Upper lobe of left lung (tissue), 6 donors: ENCODE measurements at regions not wholly inside any gene's neighbourhood (a gene's known extent, or its start where the extent isn't known, plus 50 kb on each side); places are given as distances from the start of the nearest gene placed in this dataset.
A peak's percentile ranks its signal among the peaks of the same experiment; 100 is the strongest.
"Not testable (repeated sequence)": the region's sequence is repeated elsewhere in the genome, so short reads cannot be mapped to it uniquely, and the experiment has no call there.

ENCODE experiments used
- ATAC-seq, 2 donors: fragments of 200-7000 bp; cut with Tn5 transposase; one replicate each; pipeline ENCODE4 v1.9.1; 2022; ENCODE audit warnings: mild to moderate bottlenecking in 2 of 2, moderate library complexity in 2 of 2; ENCODE audit not compliant: low FRiP score in 2 of 2
- DNase-seq, 2 donors: peaks; one replicate each; pipeline ENCODE4 v3.0.0-alpha.2; 2019 to 2020
- H3K27ac ChIP-seq, 4 donors: fragments of 200-600 bp; sonication (generic); one replicate each; pipeline ENCODE4 v1.5.1; 2016 to 2019
- H3K27me3 ChIP-seq, 4 donors: fragments of 200-600 bp; sonication (generic); one replicate each; pipeline ENCODE4 v1.5.1; 2017 to 2019
- H3K36me3 ChIP-seq, 4 donors: fragments of 200-600 bp; sonication (generic); one replicate each; pipeline ENCODE4 v1.5.1; 2016 to 2019
- H3K4me1 ChIP-seq, 4 donors: fragments of 200-600 bp; sonication (generic); one replicate each; pipeline ENCODE4 v1.5.1; 2018 to 2019
- H3K4me3 ChIP-seq, 4 donors: fragments of 200-600 bp; sonication (generic); one replicate each; pipeline ENCODE4 v1.5.1; 2017 to 2019; ENCODE audit warnings: mild to moderate bottlenecking in 2 of 4, moderate library complexity in 1 of 4
- H3K9me3 ChIP-seq, 4 donors: fragments of 200-600 bp; sonication (generic); one replicate each; pipeline ENCODE4 v1.5.1; 2018 to 2019
- EP300 ChIP-seq, 4 donors: sonication (generic); formaldehyde crosslinking; IDR thresholded peaks; one replicate each; pipeline ENCODE4 v1.5.1; 2017; ENCODE audit warnings: antibody characterized with exemption in 4 of 4, control low read depth in 2 of 4
- POLR2A ChIP-seq, 4 donors: fragments of 450-650 bp; IDR thresholded peaks; one replicate each; pipeline ENCODE4 v1.5.1; 2016 to 2017; ENCODE audit warnings: antibody characterized with exemption in 4 of 4, mild to moderate bottlenecking in 2 of 4
- POLR2AphosphoS5 ChIP-seq, 2 donors: sonication (generic); formaldehyde crosslinking; IDR thresholded peaks; one replicate each; pipeline ENCODE4 v1.5.1; 2017; ENCODE audit warnings: antibody characterized with exemption in 2 of 2
- WGBS, 2 donors: methylation state at CpG; one replicate each; pipeline ENCODE4 v1.1.5; 2017 to 2018; 5-methylcytosine and 5-hydroxymethylcytosine counted together
- TF ChIP-seq, protein P1 (sequence below), 6 experiments: fragments of 450-650 bp in 4 of 6; fragments of 200-600 bp in 2 of 6; sonication (generic) in 2 of 6; IDR thresholded peaks; one replicate each; pipeline ENCODE4 v1.5.1; 2016 to 2019; ENCODE audit warnings: antibody characterized with exemption in 6 of 6
- donor health status: DM: no; HTN: no; CAD: no; lungs with moderate emphysema.
- donor health status: DM: no; HTN: yes; CAD: no; lungs with severe emphysema.

DNA sequence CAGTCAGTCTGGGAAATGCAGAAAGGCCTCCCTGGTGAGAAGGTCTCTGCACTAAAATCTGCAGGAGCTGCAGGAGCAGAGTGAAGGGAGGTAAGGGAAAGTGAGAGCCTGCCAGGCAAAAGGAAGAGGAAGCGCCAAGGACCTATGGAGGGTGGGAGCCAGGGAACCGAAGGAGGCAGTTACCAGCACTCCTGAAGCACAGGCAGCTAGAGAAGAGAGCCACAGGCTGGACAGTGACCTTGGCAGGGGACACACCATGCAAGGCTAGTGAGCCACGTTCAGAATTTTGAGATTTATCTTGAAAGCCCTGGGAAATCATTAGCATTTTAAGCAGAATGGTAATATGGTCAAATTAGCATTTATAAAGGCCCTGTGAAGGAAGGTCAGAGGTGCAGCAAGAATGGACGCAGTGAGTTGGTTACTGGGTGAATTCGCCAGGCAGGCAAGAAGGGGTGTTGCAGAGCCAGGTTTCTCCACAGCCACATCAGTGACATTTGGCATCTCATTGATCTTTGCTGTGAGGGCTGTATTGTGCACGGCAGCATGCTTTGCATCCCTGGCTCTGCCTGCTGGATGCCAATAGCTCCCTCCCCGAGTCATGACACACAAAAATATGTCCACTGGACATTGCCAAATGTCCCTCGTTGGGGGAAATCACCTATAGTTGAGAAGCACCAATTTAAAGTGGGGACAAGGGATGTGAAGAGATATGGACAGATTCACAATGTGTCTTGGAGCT is 54.7 kb upstream of the LANCL2 start:
- no peak for TF ChIP-seq POLR2AphosphoS5 (IDR thresholded peaks at IDR 0.05)
- TF ChIP-seq, protein P1, sequence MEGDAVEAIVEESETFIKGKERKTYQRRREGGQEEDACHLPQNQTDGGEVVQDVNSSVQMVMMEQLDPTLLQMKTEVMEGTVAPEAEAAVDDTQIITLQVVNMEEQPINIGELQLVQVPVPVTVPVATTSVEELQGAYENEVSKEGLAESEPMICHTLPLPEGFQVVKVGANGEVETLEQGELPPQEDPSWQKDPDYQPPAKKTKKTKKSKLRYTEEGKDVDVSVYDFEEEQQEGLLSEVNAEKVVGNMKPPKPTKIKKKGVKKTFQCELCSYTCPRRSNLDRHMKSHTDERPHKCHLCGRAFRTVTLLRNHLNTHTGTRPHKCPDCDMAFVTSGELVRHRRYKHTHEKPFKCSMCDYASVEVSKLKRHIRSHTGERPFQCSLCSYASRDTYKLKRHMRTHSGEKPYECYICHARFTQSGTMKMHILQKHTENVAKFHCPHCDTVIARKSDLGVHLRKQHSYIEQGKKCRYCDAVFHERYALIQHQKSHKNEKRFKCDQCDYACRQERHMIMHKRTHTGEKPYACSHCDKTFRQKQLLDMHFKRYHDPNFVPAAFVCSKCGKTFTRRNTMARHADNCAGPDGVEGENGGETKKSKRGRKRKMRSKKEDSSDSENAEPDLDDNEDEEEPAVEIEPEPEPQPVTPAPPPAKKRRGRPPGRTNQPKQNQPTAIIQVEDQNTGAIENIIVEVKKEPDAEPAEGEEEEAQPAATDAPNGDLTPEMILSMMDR (IDR thresholded peaks at IDR 0.05), result no peak
- TF ChIP-seq EP300 (IDR thresholded peaks at IDR 0.05), result no peak
- no peak for TF ChIP-seq POLR2A (IDR thresholded peaks at IDR 0.05)

GRCh38 chr7:55311892-55312291 is 53.2 kb upstream of the LANCL2 start:
- WGBS, 2 donors, result 97 to 100% methylated on average over 5 to 8 of the region's 27 CpGs
- not testable (repeated sequence) for H3K4me3 ChIP-seq, ATAC-seq, H3K36me3 ChIP-seq, H3K27me3 ChIP-seq, H3K4me1 ChIP-seq, H3K27ac ChIP-seq, H3K9me3 ChIP-seq
- peak in 1 of 2 donors; percentile 45 for DNase-seq

More for the DNA sequence above, 54.7 kb upstream of the LANCL2 start:
- Histone ChIP-seq H3K4me1 (peaks cover 0 to 6% (median 3%) of the 10 kb centered on the region in 4 donors), H3K27me3 (no peaks in the 10 kb centered on the region), H3K9me3 (no peaks in the 10 kb centered on the region), H3K4me3 (no peak overlapping the region), H3K27ac (no peak overlapping the region), H3K36me3 (no peaks in the 10 kb centered on the region)
- 74 to 79% methylated on average over 8 of the region's 8 CpGs for WGBS, 2 donors
- DNase-seq (no peak), ATAC-seq (no peak)

DNA sequence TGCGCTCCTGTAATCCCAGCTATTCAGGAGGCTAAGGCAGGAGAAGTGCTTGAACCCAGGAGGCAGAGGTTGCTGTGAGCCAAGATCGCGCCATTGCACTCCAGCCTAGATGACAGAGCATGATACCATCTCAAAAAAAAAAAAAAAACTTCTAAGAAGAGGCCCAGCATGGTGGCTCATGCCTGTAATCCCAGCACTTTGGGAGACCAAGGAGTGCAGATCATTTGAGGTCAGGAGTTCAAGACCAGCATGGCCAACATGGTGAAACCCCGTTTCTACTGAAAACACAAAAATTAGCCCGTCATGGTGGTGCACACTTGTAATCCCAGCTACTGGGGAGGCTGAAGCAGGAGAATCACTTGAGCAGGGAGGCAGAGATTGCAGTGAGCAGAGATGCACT is 51.5 kb upstream of the LANCL2 start:
- H3K36me3 ChIP-seq, H3K27ac ChIP-seq, ATAC-seq, H3K4me1 ChIP-seq, H3K9me3 ChIP-seq, H3K4me3 ChIP-seq, H3K27me3 ChIP-seq, DNase-seq: not testable (repeated sequence)
- 82 to 92% methylated on average over 5 of the region's 5 CpGs for WGBS, 2 donors

- TF ChIP-seq, protein P1 (IDR thresholded peaks at IDR 0.05), result no peak
- TF ChIP-seq POLR2A (IDR thresholded peaks at IDR 0.05) (no peak), POLR2AphosphoS5 (IDR thresholded peaks at IDR 0.05) (no peak), EP300 (IDR thresholded peaks at IDR 0.05) (no peak)
- no peak overlapping the region for H3K27ac ChIP-seq
- no peak overlapping the region for H3K4me3 ChIP-seq
- ATAC-seq (peak in 1 of 2 donors; percentile 40), DNase-seq (no peak)
- H3K36me3 ChIP-seq, result no peaks in the 10 kb centered on the region
- no peaks in the 10 kb centered on the region for H3K4me1 ChIP-seq
- no peaks in the 10 kb centered on the region for H3K27me3 ChIP-seq
- no peaks in the 10 kb centered on the region for H3K9me3 ChIP-seq
- WGBS, 2 donors, result 63 to 72% methylated on average over 8 of the region's 8 CpGs
Observed at GRCh38 chr7:55314967-55315366, 50.2 kb upstream of the LANCL2 start.
